HG03064 (cell line): ENCODE measurements at regions not wholly inside any gene's neighbourhood (a gene's known extent, or its start where the extent isn't known, plus 50 kb on each side); places are given as distances from the start of the nearest gene placed in this dataset.
"Not testable (repeated sequence)": the region's sequence is repeated elsewhere in the genome, so short reads cannot be mapped to it uniquely, and the experiment has no call there.

Experiments used
- ATAC-seq: cut with Tn5 transposase; IDR thresholded peaks from one replicate; pipeline ENCODE4 v1.9.1; 2021; ENCODE audit warnings: low read depth; ENCODE audit not compliant: unreplicated experiment

- ATAC-seq: no peak
Measured at GRCh38 chr3:181610083-181610972, 101.4 kb upstream of the SOX2 start.

- ATAC-seq: no peak
Measured at GRCh38 chr3:181609030-181609767, 102.5 kb upstream of the SOX2 start.

GRCh38 chr3:181604267-181604666, 107.5 kb upstream of the SOX2 start:
- no peak for ATAC-seq

GRCh38 chr3:181596126-181596525, 115.6 kb upstream of the SOX2 start:
- no peak for ATAC-seq

GRCh38 chr3:181590939-181591338, 120.8 kb upstream of the SOX2 start:
- ATAC-seq: not testable (repeated sequence)

- no peak for ATAC-seq
Measured at GRCh38 chr3:181582619-181583018, 129.1 kb upstream of the SOX2 start.

GRCh38 chr3:181581656-181582055, 130.1 kb upstream of the SOX2 start:
- ATAC-seq: no peak

- no peak for ATAC-seq
Measured at GRCh38 chr3:181578743-181579142, 133.0 kb upstream of the SOX2 start.

- no peak for ATAC-seq
Measured at GRCh38 chr3:181572432-181572831, 139.3 kb upstream of the SOX2 start.

GRCh38 chr3:181570472-181570871, 141.3 kb upstream of the SOX2 start:
- ATAC-seq: no peak

- no peak for ATAC-seq
Measured at GRCh38 chr3:181569356-181569940, 142.3 kb upstream of the SOX2 start.

- no peak for ATAC-seq
Measured at GRCh38 chr3:181568693-181569092, 143.0 kb upstream of the SOX2 start.

GRCh38 chr3:181568248-181568647, 143.5 kb upstream of the SOX2 start:
- ATAC-seq: no peak

GRCh38 chr3:181567311-181568075, 144.2 kb upstream of the SOX2 start:
- no peak for ATAC-seq

GRCh38 chr3:181565416-181565815, 146.3 kb upstream of the SOX2 start:
- no peak for ATAC-seq

- ATAC-seq: no peak
Measured at GRCh38 chr3:181564222-181564621, 147.5 kb upstream of the SOX2 start.

- no peak for ATAC-seq
Measured at GRCh38 chr3:181561139-181562031, 150.3 kb upstream of the SOX2 start.

GRCh38 chr3:181558870-181559269, 152.9 kb upstream of the SOX2 start:
- no peak for ATAC-seq

GRCh38 chr3:181555681-181556080, 156.0 kb upstream of the SOX2 start:
- ATAC-seq: no peak
